H1 (cell line): ENCODE measurements at regions not wholly inside any gene's neighbourhood (a gene's known extent, or its start where the extent isn't known, plus 50 kb on each side); places are given as distances from the start of the nearest gene placed in this dataset.

ENCODE experiments used
- CBX8 ChIP-seq: fragments of 300-800, 300-1000 bp; sonication (generic); IDR thresholded peaks from 2 replicates; pipeline ENCODE4 v1.7.1; 2016; ENCODE audit warnings: low read depth, low read length, borderline replicate concordance
- CEBPB ChIP-seq: IDR thresholded peaks from 2 replicates; pipeline ENCODE4 v1.6.1; 2012; ENCODE audit warnings: low read depth, low read length
- CHD2 ChIP-seq: IDR thresholded peaks from 2 replicates; pipeline ENCODE4 v1.6.1; 2012; ENCODE audit warnings: low read length, improper control_type of control experiment
- EGR1 ChIP-seq: IDR thresholded peaks from 2 replicates; pipeline ENCODE4 v1.6.1; 2011; ENCODE audit warnings: low read depth, low read length, borderline replicate concordance
- GTF2F1 ChIP-seq: IDR thresholded peaks from 2 replicates; pipeline ENCODE4 v1.6.1; 2012; ENCODE audit warnings: low read depth, low read length, improper control_type of control experiment, borderline replicate concordance
- NRF1 ChIP-seq: IDR thresholded peaks from 2 replicates; pipeline ENCODE4 v1.6.1; 2011; ENCODE audit warnings: mild to moderate bottlenecking, low read depth, low read length, improper control_type of control experiment
- PHF8 ChIP-seq: fragments of 200-600 bp; sonication (generic); conservative IDR thresholded peaks from 2 replicates; pipeline ENCODE4 v1.7.1; 2012; ENCODE audit warnings: low read depth, mild to moderate bottlenecking, inconsistent platforms, low read length, moderate library complexity
- RBBP5 ChIP-seq: IDR thresholded peaks from 2 replicates; pipeline ENCODE4 v1.7.1; 2012; ENCODE audit warnings: low read depth, mild to moderate bottlenecking, inconsistent platforms, low read length, moderate library complexity, borderline replicate concordance
- RFX5 ChIP-seq: IDR thresholded peaks from 2 replicates; pipeline ENCODE4 v1.6.1; 2011; ENCODE audit warnings: low read depth, low read length, improper control_type of control experiment, borderline replicate concordance
- SAP30 ChIP-seq: fragments of 300-600 bp; sonication (generic); IDR thresholded peaks from 2 replicates; pipeline ENCODE4 v1.7.1; 2012; ENCODE audit warnings: low read length, moderate library complexity, mild to moderate bottlenecking, inconsistent platforms; ENCODE audit not compliant: insufficient read depth, insufficient replicate concordance
- SIN3A ChIP-seq, 2 experiments: IDR thresholded peaks in 1 of 2; conservative IDR thresholded peaks in 1 of 2; 2 replicates each; pipeline ENCODE4 v1.6.1; 2011 to 2012; ENCODE audit warnings: low read length in 2 of 2, improper control_type of control experiment in 1 of 2, low read depth in 1 of 2, mild to moderate bottlenecking in 1 of 2
- SIRT6 ChIP-seq: IDR thresholded peaks from one replicate; pipeline ENCODE4 v1.7.1; 2012; ENCODE audit warnings: low read length, inconsistent platforms
- SP1 ChIP-seq: IDR thresholded peaks from 2 replicates; pipeline ENCODE4 v1.6.1; 2011; ENCODE audit warnings: low read depth, low read length
- SRF ChIP-seq: IDR thresholded peaks from 2 replicates; pipeline ENCODE4 v1.6.1; 2011; ENCODE audit warnings: mild to moderate bottlenecking, low read depth, low read length, moderate library complexity
- TBP ChIP-seq: IDR thresholded peaks from 2 replicates; pipeline ENCODE4 v1.6.1; 2011; ENCODE audit warnings: low read depth, low read length, improper control_type of control experiment
- TCF12 ChIP-seq: IDR thresholded peaks from 2 replicates; pipeline ENCODE4 v1.6.1; 2011; ENCODE audit warnings: low read depth, mild to moderate bottlenecking, low read length
- TEAD4 ChIP-seq: IDR thresholded peaks from 2 replicates; pipeline ENCODE4 v1.6.1; 2012; ENCODE audit warnings: low read depth, low read length, inconsistent platforms, mixed read lengths
- YY1 ChIP-seq: IDR thresholded peaks from 2 replicates; pipeline ENCODE4 v1.6.1; 2011; ENCODE audit warnings: low read depth, mild to moderate bottlenecking, low read length
- ZNF274 ChIP-seq: IDR thresholded peaks from 2 replicates; pipeline ENCODE4 v1.7.0; 2012; ENCODE audit warnings: low read length, borderline replicate concordance; ENCODE audit errors: extremely low read depth
- TF ChIP-seq, protein P1 (sequence below): IDR thresholded peaks from 2 replicates; pipeline ENCODE4 v1.6.1; 2012; ENCODE audit warnings: inconsistent platforms
- TF ChIP-seq, protein P2 (sequence below): IDR thresholded peaks from 2 replicates; pipeline ENCODE4 v1.6.1; 2012; ENCODE audit warnings: low read length, inconsistent platforms
- TF ChIP-seq, protein P3 (sequence below): IDR thresholded peaks from 2 replicates; pipeline ENCODE4 v1.6.1; 2011; ENCODE audit warnings: low read depth, mild to moderate bottlenecking, low read length; ENCODE audit not compliant: insufficient read depth

- no peak for TF ChIP-seq CHD2
- TF ChIP-seq TCF12: 0 out of 2 replicates have a peak, but pooled peaks have one; percentile 31
- TF ChIP-seq, protein P1, sequence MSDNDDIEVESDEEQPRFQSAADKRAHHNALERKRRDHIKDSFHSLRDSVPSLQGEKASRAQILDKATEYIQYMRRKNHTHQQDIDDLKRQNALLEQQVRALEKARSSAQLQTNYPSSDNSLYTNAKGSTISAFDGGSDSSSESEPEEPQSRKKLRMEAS: 0 out of 2 replicates have a peak, but pooled peaks have one; percentile 23
- TF ChIP-seq RFX5: no peak
- TF ChIP-seq SAP30: peak; percentile 17
- no peak for TF ChIP-seq SP1
- no peak for TF ChIP-seq ZNF274
- no peak for TF ChIP-seq SRF
- no peak for TF ChIP-seq EGR1
- no peak for TF ChIP-seq GTF2F1
- TF ChIP-seq YY1: no peak
- TF ChIP-seq, protein P2, sequence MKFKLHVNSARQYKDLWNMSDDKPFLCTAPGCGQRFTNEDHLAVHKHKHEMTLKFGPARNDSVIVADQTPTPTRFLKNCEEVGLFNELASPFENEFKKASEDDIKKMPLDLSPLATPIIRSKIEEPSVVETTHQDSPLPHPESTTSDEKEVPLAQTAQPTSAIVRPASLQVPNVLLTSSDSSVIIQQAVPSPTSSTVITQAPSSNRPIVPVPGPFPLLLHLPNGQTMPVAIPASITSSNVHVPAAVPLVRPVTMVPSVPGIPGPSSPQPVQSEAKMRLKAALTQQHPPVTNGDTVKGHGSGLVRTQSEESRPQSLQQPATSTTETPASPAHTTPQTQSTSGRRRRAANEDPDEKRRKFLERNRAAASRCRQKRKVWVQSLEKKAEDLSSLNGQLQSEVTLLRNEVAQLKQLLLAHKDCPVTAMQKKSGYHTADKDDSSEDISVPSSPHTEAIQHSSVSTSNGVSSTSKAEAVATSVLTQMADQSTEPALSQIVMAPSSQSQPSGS: peak; percentile 97
- peak; percentile 99 for TF ChIP-seq TBP
- TF ChIP-seq, protein P3, sequence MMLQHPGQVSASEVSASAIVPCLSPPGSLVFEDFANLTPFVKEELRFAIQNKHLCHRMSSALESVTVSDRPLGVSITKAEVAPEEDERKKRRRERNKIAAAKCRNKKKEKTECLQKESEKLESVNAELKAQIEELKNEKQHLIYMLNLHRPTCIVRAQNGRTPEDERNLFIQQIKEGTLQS: no peak
- 0 out of 2 replicates have a peak, but pooled peaks have one; percentile 28 for TF ChIP-seq RBBP5
- 0 out of 2 replicates have a peak, but pooled peaks have one; percentile 43 for TF ChIP-seq CEBPB
- TF ChIP-seq NRF1: no peak
- 0 out of 2 replicates have a peak, but pooled peaks have one; percentile 17 for TF ChIP-seq PHF8
- peak; percentile 72; the same call in 1 of the 2 replicates for TF ChIP-seq TEAD4
- no peak for TF ChIP-seq SIRT6
- TF ChIP-seq SIN3A (conservative IDR thresholded peaks at IDR 0.05 in 1 of 2, IDR thresholded peaks at IDR 0.05 in 1 of 2; ENCODE audit: low read depth in 1 of 2, low read length in 2 of 2): peak; percentile 92 to 98
- no peak for TF ChIP-seq CBX8
These were observed 80.4 kb upstream of the ZNF184 start (continued) for GRCh38 chr6:27553123-27553904.
